Hematopoietic multipotent progenitor cell treated with erythropoietin and hydrocortisone succinate and interleukin-3 and kit ligand, for 8 days (in vitro differentiated cells): ENCODE measurements at regions not wholly inside any gene's neighbourhood (a gene's known extent, or its start where the extent isn't known, plus 50 kb on each side); places are given as distances from the start of the nearest gene placed in this dataset.

Source experiments
- DNase-seq: peaks from one replicate; pipeline ENCODE4 v3.0.0-alpha.2; 2015

DNA sequence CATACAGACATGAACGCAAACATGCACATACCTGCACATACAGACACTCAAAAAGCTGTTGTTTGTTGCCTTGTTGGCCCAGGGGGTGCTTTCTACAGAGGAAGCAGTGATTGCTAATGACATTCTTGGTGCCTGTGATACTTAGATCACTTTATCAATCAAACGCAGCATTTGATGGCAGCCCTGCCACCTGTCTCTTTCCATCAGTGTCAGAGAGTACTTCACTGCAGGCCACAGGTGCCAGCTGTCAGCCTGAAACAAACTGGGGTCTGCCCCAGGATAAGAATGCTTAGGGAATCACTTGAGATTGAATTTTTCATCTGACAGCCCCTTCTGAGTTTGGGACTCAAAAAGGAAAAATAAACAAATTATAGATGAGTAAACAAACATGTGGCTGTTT, 388.9 kb upstream of the SGCD start:
- no peak for DNase-seq

GRCh38 chr5:155941340-155941739, 385.6 kb upstream of the SGCD start:
- no peak for DNase-seq

GRCh38 chr5:155943516-155944407, 383.2 kb upstream of the SGCD start:
- peak; percentile 19 for DNase-seq

GRCh38 chr5:155947394-155948062, 379.4 kb upstream of the SGCD start:
- DNase-seq = no peak

- DNase-seq = no peak
Measured at GRCh38 chr5:155948576-155948975, 378.4 kb upstream of the SGCD start.

DNA sequence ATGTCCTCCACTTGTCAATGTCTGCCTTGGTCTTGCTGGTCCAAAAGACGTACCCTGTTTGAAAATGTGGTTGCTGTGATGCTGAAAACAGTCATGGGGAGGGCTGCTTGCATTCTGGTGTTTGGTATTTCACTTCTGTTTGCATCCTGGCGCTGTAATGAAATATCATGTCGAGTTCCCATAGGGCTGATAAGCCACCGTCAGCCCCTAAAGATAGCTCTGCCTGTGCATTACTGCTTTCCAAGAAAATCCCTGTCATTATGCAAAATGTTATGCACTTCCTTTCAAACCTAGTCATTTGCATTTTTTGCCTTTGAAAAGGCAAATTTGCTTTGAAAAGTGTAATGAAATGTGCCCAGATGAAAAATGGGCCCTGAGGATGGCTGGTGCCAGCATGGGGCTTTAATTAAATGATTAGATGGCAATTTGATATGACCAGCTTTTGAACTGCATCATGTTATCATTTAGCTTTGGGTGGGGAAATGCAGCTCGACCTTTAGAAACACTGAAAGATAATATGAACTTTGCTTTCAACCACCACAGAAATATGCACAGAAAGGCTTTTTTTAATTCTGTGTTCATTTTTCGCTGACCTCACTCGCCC, 374.4 kb upstream of the SGCD start:
- no peak for DNase-seq

GRCh38 chr5:155953335-155953734, 373.6 kb upstream of the SGCD start:
- DNase-seq = no peak

- DNase-seq = no peak
Measured at GRCh38 chr5:155954701-155955445, 372.1 kb upstream of the SGCD start.

DNA sequence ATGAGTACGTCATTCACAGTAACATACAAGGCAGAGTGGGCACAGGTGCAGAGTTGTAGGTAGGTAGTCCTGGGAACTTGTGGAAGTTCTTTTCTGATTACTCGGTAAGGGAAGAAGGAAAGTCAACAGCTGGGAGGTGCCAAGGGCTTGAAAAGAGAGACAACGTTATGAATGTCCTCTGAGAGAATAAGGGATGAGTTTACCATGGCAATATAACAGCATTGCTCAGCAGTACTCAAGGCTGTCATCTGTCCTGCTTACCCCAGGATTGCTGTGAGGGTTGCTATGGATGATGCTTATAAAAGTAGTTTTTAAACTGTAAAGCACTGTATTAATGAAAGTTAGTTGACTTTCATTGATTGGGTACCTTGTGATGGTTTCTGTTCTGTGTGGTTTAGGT, 369.1 kb upstream of the SGCD start:
- DNase-seq = no peak

- DNase-seq = no peak
Measured at GRCh38 chr5:155959082-155959481, 367.9 kb upstream of the SGCD start.

DNA sequence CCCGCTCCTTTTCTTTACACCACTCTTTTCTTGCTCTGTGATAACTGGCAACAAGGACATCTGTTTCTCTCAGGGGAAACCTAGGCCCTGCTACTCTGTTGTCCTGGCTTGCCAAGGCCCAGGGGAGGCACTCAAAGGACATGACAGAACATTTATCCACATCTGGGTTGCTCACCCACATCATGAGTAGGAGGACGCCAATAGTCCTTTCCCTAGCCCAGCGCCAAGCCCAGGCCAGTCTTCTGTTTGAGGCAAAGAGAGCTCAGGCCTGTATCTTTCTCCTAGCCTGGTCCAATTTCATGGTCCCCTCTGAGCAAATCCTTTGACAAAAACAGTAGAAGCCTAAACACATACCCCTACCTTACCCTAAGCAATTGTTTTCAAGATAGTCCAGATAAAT, 366.8 kb upstream of the SGCD start:
- no peak for DNase-seq

GRCh38 chr5:155969537-155969936, 357.4 kb upstream of the SGCD start:
- DNase-seq = no peak

DNA sequence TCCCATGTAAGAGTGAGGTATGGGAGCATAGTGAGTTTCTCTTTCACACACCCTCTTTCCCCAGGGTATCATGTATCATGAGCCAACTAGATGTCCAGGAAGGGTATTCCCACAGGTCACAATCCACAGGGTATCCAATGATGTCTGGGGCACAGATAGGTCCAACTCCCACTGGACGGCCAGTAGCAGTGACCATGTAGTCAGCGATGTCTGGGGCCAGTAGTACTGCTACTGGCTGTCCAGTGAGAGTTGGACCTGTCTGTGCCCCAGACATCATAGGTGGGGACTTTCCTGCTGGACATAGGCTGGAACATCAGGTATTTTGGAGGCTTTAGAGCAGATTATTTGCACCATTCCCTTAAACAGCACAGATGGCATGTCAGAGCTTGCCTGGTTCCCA, 352.6 kb upstream of the SGCD start:
- DNase-seq = no peak

- DNase-seq = no peak
Measured at GRCh38 chr5:155978850-155979249, 348.1 kb upstream of the SGCD start.

DNA sequence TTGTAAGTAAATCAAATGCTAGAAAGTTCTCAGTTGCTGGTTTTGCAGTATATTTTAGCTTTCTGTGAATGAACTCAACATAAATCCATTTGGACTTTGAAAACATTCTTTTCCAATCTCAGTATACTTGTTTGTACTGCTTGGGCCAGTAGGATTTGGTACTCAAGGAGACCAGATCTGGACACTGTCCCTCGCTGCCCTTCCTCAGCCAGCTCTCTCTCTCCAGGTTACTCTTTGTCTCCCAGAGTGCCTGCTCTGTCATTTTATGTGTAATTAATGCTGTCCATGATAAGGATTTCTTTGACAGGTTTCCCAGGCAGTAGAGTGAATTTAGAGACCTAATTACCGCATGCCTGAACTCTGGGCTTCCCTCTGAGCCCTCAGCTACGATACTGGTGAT, 344.6 kb upstream of the SGCD start:
- DNase-seq = no peak

GRCh38 chr5:155983954-155984353, 343.0 kb upstream of the SGCD start:
- DNase-seq = no peak

- DNase-seq = no peak
Measured at GRCh38 chr5:155987265-155987810, 339.6 kb upstream of the SGCD start.

- no peak for DNase-seq
Measured at GRCh38 chr5:155989879-155990278, 337.1 kb upstream of the SGCD start.

GRCh38 chr5:155996123-155996522, 330.8 kb upstream of the SGCD start:
- DNase-seq = no peak

DNA sequence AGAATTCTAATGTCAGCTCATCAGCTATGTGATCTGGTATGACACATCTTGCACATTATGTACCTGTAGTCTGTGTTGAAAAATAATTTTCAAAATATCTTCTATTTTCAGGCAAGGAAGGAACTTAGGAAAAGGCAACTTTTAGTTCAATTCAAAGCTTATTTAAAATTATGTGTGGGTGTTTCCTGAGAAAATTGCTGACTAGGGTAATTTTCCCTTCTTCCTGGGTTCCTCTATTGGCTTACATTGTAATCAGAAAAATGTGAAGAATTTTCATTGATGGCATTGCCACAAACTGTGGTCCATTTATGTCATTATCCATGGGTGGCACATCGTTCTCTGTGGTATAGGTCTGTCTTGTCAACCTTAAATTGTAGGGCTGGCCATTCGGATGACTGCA, 328.7 kb upstream of the SGCD start:
- no peak for DNase-seq

- no peak for DNase-seq
Measured at GRCh38 chr5:156000115-156000514, 326.8 kb upstream of the SGCD start.

- DNase-seq = no peak
Measured at GRCh38 chr5:156004754-156005153, 322.2 kb upstream of the SGCD start.

- DNase-seq = no peak
Measured at GRCh38 chr5:156006026-156006647, 320.8 kb upstream of the SGCD start.
